ENCODE measurements at regions not wholly inside any gene's neighbourhood (a gene's known extent, or its start where the extent isn't known, plus 50 kb on each side); places are given as distances from the start of the nearest gene placed in this dataset.

DNA sequence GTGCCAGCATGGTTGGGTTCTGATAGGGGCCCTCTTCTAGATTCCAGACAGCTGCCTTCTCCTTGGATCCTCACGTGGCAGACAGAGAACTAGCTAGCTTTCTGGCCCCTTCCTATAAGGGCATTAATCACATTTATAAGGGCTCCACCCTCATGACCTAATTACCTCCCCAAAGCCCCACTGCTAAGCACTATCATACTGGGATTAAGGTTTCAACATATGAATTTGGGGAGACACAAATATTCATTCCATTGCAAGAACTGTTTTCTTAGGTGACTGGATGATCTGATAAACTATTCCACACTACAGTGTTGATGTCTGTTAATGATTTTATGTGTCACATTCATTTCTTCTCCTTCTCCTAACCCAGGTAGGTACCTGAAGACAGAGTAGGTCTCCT is 135.8 kb upstream of the COL21A1 start:
- H3K27ac ChIP-seq: no peak overlapping the region
- no peaks in the 10 kb centered on the region for H3K9me3 ChIP-seq
- TF ChIP-seq POLR2A (IDR thresholded peaks at IDR 0.05) (no peak), POLR2AphosphoS5 (IDR thresholded peaks at IDR 0.05) (no peak), EP300 (IDR thresholded peaks at IDR 0.05) (no peak)
- TF ChIP-seq, protein P1, sequence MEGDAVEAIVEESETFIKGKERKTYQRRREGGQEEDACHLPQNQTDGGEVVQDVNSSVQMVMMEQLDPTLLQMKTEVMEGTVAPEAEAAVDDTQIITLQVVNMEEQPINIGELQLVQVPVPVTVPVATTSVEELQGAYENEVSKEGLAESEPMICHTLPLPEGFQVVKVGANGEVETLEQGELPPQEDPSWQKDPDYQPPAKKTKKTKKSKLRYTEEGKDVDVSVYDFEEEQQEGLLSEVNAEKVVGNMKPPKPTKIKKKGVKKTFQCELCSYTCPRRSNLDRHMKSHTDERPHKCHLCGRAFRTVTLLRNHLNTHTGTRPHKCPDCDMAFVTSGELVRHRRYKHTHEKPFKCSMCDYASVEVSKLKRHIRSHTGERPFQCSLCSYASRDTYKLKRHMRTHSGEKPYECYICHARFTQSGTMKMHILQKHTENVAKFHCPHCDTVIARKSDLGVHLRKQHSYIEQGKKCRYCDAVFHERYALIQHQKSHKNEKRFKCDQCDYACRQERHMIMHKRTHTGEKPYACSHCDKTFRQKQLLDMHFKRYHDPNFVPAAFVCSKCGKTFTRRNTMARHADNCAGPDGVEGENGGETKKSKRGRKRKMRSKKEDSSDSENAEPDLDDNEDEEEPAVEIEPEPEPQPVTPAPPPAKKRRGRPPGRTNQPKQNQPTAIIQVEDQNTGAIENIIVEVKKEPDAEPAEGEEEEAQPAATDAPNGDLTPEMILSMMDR (IDR thresholded peaks at IDR 0.05): no peak
- no peaks in the 10 kb centered on the region for H3K36me3 ChIP-seq
- WGBS: 38% methylated on average over 1 of the region's 1 CpG
- no peaks in the 10 kb centered on the region for H3K27me3 ChIP-seq
- peaks cover 39% of the 10 kb centered on the region for H3K4me1 ChIP-seq
- H3K4me3 ChIP-seq: no peak overlapping the region
- no peak for DNase-seq (ENCODE audit: low spot score in 2 of 2)

DNA sequence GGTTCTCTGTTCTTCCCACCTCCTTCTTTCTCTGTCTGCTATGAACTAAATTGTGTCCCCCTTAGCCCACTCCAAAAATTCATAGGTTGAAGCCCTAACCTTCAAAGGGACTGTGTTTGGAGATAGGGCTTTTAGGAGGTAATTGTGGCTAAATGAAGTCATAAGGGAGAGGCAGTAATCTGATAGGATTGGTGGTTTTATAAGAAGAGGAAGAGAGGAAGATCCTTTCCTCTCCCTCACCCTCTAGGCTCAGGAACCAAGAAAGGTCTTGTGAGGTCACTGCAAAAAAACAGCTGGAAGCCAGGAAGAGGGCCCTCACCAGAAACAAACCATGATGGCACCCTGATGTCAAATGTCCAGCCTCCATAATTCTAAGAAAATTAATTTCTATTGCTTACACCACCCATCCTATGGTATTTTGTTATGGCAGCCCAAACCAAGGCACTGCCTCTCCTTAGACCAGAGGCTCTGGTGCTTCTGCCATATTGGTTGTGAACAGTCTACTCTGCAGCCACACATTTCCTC is 135.1 kb upstream of the COL21A1 start:
- no peak overlapping the region for H3K27ac ChIP-seq
- no peaks in the 10 kb centered on the region for H3K27me3 ChIP-seq
- TF ChIP-seq POLR2AphosphoS5 (IDR thresholded peaks at IDR 0.05): no peak
- TF ChIP-seq, protein P1 (IDR thresholded peaks at IDR 0.05): no peak
- TF ChIP-seq POLR2A (IDR thresholded peaks at IDR 0.05): no peak
- no peak for DNase-seq (ENCODE audit: low spot score in 2 of 2)
- H3K36me3 ChIP-seq: no peaks in the 10 kb centered on the region
- no peaks in the 10 kb centered on the region for H3K9me3 ChIP-seq
- H3K4me3 ChIP-seq: no peak overlapping the region
- peaks cover 37% of the 10 kb centered on the region for H3K4me1 ChIP-seq

DNA sequence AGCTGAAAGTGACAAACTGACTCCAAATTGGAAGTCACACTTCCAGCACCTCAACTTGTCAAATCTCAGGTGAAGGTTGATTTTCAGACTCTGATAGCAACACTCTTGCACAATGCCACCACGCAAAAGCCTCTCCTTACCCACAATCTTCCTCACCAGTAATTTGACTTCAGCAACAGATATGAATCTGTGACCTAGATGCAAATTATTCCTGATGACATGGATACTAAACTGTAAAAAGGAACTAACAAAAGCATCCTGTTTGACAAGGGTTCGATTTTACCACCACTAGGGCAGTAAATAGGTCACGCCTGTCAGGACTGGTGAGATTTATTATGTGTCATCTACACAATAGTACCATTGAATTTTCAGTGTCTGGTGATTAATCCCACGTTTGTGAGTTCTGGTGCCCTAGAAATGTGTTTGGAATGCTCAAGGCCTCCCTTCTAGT is 134.4 kb upstream of the COL21A1 start:
- no peak for DNase-seq (ENCODE audit: low spot score in 2 of 2)
- no peak for TF ChIP-seq EP300 (IDR thresholded peaks at IDR 0.05)
- peak in 1 of 3 donors; percentile 50 for TF ChIP-seq POLR2AphosphoS5 (IDR thresholded peaks at IDR 0.05)
- peaks cover 37% of the 10 kb centered on the region for H3K4me1 ChIP-seq
- no peaks in the 10 kb centered on the region for H3K36me3 ChIP-seq
- 25% methylated on average over 4 of the region's 4 CpGs for WGBS
- H3K9me3 ChIP-seq: no peaks in the 10 kb centered on the region
- H3K27me3 ChIP-seq: no peaks in the 10 kb centered on the region
- no peak overlapping the region for H3K4me3 ChIP-seq
- no peak overlapping the region for H3K27ac ChIP-seq

DNA sequence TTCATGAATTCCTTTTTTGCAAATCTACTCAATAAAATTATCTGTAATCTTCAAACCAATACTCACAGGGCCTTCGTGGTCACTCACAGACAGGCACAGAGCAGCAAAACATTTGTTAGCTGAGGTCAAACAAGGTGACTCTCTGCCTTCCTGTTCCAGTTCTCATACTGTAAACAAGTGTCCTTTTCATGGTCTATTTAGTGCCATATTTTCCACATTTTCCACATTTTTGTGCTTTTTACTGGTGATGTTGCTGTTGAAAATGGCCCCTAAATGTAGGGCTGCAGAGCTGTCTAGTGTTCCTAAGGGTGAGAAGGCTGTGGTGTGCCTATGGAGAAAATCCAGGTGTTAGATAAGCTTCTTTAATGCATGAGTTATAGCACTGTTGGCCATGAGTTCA is 133.1 kb upstream of the COL21A1 start:
- WGBS: 68% methylated on average over 1 of the region's 1 CpG
- no peak overlapping the region for H3K27ac ChIP-seq
- H3K36me3 ChIP-seq: no peaks in the 10 kb centered on the region
- H3K4me1 ChIP-seq: peaks cover 38% of the 10 kb centered on the region
- H3K9me3 ChIP-seq: no peaks in the 10 kb centered on the region
- TF ChIP-seq POLR2A (IDR thresholded peaks at IDR 0.05) (no peak), EP300 (IDR thresholded peaks at IDR 0.05) (no peak)
- H3K4me3 ChIP-seq: no peak overlapping the region
- no peaks in the 10 kb centered on the region for H3K27me3 ChIP-seq
- DNase-seq (ENCODE audit: low spot score in 2 of 2): no peak

DNA sequence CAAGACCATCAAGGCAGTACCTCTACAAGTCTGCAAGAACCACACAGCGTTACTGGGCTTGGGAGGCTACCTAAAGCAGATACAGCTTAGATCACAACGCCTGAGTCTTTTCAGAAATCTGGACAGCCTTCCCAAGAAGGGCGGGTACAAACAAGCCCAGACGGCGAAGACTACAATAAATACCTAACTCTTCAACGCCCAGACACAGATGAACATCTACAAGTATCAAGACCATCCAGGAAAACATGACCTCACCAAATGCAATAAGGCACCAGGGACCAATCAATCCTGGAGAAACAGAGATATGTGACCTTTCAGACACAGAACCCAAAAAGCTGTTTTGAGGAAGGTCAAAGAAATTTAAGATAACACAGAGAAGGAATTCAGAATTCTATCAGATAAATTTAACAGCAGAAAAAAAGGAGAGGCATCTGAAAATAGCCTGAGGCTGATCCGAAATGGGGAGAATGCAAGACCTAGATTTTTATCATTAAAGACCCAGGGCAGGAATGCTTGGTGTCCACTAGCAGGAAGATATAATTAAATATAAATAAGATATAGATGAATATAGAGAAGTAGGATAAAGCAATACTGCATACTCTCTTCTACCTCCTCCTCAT is 131.7 kb upstream of the COL21A1 start:
- H3K36me3 ChIP-seq: no peaks in the 10 kb centered on the region
- H3K9me3 ChIP-seq: no peaks in the 10 kb centered on the region
- no peaks in the 10 kb centered on the region for H3K27me3 ChIP-seq
- H3K27ac ChIP-seq: no peak overlapping the region
- WGBS: 37% methylated on average over 7 of the region's 7 CpGs
- H3K4me3 ChIP-seq: no peak overlapping the region
- peaks cover 42% of the 10 kb centered on the region for H3K4me1 ChIP-seq
- DNase-seq (ENCODE audit: low spot score in 2 of 2): no peak
- TF ChIP-seq POLR2A (IDR thresholded peaks at IDR 0.05) (no peak), POLR2AphosphoS5 (IDR thresholded peaks at IDR 0.05) (no peak), EP300 (IDR thresholded peaks at IDR 0.05) (no peak)
- TF ChIP-seq, protein P1 (IDR thresholded peaks at IDR 0.05): no peak

DNA sequence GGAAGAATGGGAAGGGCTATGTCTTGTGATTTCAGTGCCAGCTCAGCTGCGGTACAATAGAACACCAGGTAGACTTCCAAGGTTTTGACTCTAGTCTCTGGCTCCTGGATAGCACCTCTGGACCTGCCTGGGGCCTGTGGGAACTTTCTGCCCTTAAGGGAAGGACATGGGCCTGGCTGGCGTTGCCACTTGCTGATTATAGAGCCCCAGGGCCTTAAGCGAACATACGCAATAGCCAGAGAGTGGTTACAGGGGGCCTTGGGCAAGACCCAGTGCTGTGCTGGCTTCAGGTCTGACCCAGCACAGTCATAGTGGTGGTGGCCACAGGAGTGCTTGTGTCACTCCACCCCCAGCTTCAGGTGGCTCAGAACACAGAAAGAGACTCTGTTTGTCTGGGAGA is 131.1 kb upstream of the COL21A1 start:
- TF ChIP-seq, protein P1 (IDR thresholded peaks at IDR 0.05): no peak
- TF ChIP-seq EP300 (IDR thresholded peaks at IDR 0.05): no peak
- no peak for TF ChIP-seq POLR2A (IDR thresholded peaks at IDR 0.05)
- TF ChIP-seq POLR2AphosphoS5 (IDR thresholded peaks at IDR 0.05): no peak
- Histone ChIP-seq H3K36me3 (no peaks in the 10 kb centered on the region), H3K9me3 (no peaks in the 10 kb centered on the region), H3K4me1 (peaks cover 39% of the 10 kb centered on the region), H3K27ac (peak overlapping the region; percentile 40), H3K27me3 (no peaks in the 10 kb centered on the region), H3K4me3 (no peak overlapping the region)
- 60% methylated on average over 1 of the region's 4 CpGs for WGBS
- DNase-seq (ENCODE audit: low spot score in 2 of 2): no peak

All from suprapubic skin (tissue), 4 donors.